AML-193 (cell line): ENCODE measurements at regions not wholly inside any gene's neighbourhood (a gene's known extent, or its start where the extent isn't known, plus 50 kb on each side); places are given as distances from the start of the nearest gene placed in this dataset.
A peak's percentile ranks its signal among the peaks of the same experiment; 100 is the strongest.

ENCODE experiments used
- DNase-seq, 2 experiments: peaks; one replicate each; lab custom pipeline; 2025; lab: John Stamatoyannopoulos, UW

DNA sequence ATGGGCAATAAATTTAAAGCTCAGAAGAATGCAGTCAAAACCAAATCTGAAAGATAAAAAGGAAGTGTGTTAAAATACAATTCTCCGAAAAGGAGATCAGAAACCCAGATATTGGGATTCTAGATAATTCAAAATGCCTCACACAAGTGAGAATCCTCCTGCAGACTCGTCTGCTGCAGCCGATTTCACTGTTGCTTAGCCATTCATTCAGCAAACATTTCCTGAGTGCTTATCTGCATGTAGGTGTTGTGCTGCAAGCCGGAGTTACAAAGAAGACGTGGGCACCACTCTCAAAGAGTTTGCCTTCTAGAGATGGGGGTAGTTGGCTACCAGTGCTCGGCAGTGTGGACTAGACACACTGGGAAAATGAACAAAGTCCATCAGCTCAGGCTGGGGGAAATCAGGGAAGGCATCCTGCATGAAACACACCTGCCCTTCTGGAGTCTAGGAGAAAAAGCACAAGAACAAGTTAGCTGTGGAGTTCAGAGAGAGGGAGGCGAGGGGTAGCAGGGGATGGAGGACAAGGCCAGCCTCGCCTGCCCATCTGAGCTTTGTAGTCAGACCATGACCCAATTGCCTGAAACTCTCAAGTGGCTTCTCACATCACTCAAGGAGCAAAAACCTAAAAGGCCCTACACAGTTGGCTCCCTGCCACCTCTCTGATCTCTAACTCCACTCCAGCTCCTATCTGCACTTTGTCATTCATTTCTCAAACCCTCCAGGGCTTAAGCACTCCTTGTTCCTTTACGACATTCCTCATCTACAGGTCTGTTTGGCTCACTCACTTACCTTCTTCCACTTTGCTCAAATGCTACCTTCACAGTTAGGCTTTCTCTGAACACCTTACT, 310.0 kb upstream of the DDHD1 start:
- no peak for DNase-seq

GRCh38 chr14:53461858-53462257, 308.7 kb upstream of the DDHD1 start:
- DNase-seq: no peak

DNA sequence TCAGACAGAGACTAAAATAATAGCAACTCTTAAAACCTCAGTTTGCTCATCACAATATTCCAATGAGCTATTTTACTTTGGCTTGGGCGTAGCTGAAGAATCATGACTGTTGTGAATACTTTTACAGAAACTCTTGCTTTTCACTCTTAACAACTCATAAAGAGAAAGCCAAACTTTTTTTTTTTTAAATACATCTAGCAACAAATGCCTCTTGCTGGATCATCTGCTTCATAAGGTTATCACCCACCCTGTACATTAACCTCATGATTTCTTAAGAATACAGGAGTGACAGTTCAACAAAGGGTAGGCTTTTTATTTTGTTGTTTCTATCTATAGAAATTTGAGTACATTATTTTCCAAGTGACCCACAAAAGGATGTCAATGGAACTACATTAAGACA, 307.4 kb upstream of the DDHD1 start:
- no peak for DNase-seq

- no peak for DNase-seq
Measured at GRCh38 chr14:53458368-53458814, 305.3 kb upstream of the DDHD1 start.

GRCh38 chr14:53456931-53457330, 303.8 kb upstream of the DDHD1 start:
- DNase-seq: no peak

DNA sequence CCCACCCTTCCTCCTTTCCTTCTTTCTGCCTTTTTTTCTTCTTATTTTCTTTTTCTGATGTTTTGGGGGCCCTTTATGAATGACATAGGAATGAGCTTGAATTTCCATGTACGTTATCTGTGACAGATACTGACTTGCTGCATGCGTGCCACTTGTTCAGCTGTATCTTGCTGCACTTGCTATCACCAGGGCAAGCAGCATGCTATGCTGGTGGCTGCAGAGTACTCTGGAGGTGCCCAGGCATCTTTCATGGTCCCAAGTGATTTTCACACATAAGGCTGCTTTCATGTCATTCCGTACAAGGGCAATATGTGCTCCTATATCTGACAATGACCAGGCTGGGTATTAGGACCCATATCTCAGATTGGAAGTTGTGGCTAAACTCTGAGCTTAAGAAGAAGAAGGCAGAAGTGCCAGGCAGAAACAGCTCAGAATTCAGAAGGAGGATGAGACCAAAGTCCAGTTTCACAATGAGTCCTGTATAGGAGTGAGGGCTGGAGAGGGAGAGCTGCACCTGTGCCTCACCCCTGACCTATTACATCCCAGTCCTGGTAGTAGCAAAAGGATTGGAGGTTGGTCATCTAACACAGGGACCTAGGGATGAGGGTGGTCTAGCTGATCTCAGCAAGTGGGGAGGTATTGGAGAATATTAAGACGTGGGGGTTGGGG, 299.0 kb upstream of the DDHD1 start:
- DNase-seq: no peak

DNA sequence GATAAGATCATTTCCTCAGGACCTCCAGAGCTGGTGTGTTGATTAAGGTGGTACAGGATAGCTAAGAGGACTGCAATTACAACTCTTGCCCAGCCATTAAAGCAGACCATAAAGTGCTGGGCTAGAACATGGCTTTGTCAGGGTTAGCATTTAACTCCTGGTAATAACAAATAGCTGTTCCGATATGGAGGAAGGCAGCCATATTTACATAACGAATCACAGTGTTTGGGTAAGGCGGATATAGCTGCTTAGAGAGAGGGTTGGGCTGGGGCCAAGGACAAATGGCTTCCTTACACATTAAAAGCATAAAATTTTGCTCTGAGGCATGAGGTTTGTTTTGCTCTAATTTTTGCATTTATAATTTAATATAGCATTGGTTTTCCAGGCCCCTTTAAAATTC, 297.7 kb upstream of the DDHD1 start:
- no peak for DNase-seq

GRCh38 chr14:53448682-53449081, 295.6 kb upstream of the DDHD1 start:
- DNase-seq: no peak

DNA sequence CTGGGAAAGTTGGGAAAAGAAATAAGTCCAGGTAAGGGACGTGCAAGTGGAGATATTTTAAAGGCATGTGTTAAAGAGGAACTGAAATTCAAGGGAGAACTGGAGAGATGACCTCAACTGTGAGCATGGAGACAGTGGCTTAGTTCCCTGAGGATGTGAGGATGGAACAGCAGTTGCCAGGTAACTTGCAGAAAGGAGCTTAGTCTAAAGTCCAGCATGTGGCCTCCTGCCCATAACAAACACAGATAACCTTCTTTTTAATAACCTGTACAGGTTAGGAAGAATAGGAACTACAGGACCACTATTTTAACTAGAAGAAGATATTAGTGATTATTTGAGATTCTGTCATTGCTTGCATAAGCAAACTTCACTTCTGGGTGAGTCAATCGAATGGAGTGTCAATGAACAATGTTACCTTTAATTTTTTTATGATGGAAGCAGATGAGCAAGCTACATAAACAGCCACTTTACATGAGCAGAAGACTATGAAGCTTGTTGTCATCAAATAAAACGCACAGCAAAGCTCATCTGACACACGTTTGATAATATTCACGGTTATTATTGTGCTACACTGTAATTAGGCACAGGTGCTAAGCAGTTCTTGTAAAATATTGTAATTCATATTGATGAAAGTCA, 291.7 kb upstream of the DDHD1 start:
- no peak for DNase-seq

GRCh38 chr14:53441789-53442188, 288.7 kb upstream of the DDHD1 start:
- DNase-seq: no peak

GRCh38 chr14:53437858-53438257, 284.7 kb upstream of the DDHD1 start:
- no peak for DNase-seq

DNA sequence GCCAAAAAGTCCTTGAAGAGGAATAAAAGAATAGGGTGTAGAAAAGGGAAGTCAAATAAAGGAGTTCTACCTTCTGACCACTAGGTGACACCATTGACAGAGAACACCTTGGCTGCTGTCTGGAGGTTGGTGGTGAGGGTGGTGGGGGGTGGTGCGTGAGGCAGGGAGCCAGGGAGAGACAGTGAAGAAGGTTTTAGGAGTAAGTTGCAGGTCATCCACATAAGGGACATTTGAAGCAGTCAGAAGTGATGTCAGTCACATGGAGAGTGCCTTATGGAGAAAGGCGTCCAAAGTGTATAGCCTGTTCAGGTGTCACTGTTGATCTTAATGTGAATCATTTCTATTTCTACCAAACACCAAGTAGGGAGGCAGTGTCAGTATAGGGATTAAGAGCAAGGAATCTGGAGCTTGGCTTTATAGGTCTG, 279.3 kb upstream of the DDHD1 start:
- DNase-seq: peak; percentile 29 to 50

DNA sequence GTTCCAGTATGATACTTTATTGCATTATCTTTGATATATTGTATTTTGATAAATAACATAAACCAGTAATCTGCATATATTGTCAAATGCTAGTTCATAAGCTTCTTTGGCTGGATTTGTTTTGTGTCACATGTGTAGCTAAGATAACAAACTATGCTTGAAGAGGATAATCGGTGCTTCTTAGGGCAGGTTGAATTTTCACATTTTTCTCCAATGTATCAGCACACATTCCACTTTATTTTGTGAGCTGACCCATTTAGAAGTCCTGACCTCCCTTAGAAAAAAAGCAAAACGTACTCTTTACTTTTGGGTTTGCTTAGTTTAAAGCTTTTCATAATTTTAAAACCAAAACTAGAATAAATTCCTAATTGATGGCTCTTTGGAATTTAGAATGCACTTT, 277.7 kb upstream of the DDHD1 start:
- no peak for DNase-seq

DNA sequence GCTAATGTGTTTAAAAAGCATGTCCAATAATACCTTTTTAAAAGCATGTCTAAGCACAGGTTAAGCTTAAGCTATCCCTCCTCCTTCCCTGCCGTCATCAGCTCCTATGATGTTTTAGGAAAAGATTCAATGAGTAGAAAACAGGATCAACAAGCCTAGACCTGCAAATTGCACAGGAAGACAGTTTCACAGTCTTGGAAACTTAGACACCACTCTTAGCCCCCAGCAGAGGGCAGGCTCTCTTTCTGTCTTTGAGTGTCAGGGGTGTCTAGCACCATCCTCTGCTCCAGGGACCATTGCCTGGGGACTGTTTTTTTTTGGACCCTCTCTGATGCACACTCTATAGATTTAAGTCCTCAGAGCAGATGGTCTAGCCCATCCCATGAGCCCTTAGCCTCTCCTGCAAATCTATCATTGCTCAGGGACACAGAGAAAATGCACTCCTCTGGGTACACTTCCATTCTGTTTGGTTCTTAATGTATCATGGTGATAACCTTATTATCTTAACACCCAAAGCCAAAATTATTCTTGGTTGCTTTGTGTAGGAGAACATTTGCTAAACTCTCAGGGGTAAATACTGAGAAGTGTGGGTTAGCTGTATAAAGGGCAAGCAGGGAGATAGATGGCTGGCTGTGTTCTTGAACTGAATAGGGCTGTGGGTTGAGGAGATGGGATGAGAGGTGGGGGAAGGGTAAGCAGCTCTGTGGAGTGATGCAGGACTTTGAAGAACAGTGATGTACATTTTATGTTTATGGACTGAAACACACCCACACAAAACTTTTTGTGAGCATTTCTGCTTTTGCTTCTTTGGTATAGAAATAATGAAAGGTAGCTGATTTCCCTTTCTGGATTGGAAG, 259.9 kb upstream of the DDHD1 start:
- no peak for DNase-seq

DNA sequence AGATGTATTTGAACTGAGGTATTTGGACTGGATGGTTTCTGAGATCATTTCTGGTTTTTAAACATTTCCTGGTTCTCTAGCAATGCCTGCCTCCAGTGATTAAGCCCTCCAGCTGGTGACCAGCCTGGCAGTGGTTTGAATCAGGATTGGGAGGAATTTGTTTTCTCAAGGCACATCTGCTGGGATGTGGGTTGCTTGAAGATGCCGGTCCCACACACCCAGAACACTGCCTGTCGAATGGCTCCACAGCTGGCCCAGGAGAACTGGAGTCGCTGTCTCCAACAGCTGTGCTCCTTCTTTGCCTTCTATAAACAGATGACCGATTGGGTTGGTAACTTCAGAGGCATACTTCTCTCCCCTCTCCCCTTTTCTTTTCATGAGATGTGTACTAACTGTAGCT, 258.0 kb upstream of the DDHD1 start:
- no peak for DNase-seq

DNA sequence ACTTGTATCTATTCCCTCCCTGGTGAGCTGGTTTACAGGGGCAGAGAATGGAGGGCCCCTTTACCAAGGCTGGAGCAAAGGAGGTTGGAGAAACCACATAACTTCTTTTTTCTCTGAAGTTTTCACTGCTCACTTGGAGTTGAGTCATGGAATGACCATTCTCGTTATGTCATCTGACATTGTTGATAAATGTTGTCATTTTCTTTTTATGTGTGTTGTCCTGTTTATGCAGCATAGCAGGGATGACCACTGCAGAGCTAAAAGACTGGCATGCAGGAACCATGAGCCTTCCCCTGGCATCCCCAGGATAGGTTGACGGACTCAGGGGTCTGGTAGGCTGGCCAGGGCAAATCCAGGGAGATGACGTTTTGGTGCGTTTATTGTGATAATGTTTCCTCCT, 256.8 kb upstream of the DDHD1 start:
- DNase-seq: no peak

DNA sequence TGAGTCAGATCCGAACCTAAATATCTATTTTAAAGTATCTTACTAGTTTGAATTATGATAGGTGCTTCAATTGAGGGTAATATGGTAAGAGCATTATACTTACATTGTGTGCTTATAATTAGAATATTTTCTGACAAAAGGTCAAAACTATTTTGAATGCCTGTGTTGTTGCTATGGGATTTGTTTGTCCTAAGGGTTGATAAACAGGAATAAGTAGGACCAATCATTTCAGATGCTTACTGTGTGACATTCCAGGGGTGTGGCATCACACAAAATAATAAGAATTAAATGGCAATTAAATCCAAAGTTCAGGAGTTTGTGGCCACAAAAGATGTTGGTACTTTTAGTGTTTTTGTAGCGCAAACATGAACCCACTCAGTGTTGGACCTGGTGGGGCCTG, 256.2 kb upstream of the DDHD1 start:
- DNase-seq: no peak

DNA sequence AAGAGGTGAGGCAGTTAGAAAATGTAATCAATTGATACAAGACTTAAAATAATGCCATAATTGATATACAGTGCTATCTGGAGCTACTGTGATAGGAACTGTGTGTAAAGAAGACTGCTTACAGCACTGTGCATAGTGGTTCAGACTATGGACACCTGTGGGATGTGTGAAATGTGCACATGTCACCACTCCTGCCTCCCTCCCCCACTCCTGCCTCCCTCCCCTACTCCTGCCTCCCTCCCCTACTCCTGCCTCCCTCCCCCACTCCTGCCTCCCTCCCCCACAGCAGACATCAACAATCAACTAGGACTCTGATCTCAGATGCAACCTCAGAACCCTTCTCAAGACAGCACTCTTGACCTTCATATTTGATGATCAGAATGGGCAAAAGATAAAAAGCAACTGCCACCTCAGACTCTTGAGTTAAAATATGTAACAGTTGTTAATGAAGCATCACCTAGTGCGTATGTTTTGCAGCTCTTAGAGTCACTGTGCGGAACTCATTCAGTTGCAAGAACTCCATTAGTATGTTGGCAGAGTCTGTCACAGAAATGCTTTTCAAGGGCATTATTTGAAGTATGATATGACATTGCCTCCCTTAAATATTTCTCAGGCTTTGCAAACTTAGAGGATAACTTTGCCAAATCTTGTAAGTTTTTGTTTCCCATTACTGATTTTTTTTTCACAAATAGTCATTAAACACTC, 255.2 kb upstream of the DDHD1 start:
- DNase-seq: no peak

DNA sequence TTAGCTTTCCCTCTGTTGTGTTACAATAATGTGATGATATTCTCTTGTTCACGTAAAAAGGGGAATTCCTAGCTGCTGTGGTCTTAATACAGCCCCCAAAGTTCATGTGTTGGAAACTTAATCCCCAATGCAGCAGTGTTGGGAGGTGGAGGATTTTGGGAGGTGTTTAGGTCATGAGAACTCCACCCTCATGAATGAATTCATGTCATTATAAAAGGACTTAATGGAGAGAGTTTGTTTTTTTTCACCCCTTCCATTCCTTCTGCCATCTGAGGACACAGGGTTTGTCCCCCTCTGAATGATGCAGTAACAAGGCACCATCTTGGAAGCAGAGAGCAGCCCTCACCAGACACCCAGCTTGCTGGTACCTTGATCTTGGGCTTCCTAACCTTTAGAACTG, 253.4 kb upstream of the DDHD1 start:
- no peak for DNase-seq

GRCh38 chr14:53401646-53402045, 248.5 kb upstream of the DDHD1 start:
- no peak for DNase-seq

DNA sequence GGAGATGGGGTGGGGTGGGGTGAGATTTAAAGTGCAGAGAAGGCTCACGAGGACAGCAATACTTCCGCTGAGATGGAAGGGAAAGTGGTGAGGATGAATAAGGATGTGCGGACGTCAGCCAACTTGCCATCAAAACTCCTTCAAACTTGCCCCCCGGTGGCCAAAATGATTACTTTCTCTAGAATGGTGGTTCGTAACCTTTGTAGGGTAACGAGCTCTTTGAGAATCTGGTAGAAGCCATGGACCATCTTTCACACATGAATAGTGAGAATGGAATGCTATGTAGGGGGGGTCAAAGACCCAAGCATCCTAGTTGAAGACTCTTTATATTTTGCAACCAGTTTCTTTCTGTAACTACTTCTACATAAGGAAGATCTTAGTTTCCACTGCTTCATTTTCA, 245.9 kb upstream of the DDHD1 start:
- DNase-seq: no peak

- no peak for DNase-seq
Measured at GRCh38 chr14:53398616-53399015, 245.5 kb upstream of the DDHD1 start.
